GM18498 (cell line): ENCODE measurements at regions not wholly inside any gene's neighbourhood (a gene's known extent, or its start where the extent isn't known, plus 50 kb on each side); places are given as distances from the start of the nearest gene placed in this dataset.
"Not testable (repeated sequence)": the region's sequence is repeated elsewhere in the genome, so short reads cannot be mapped to it uniquely, and the experiment has no call there.

Source experiments
- ATAC-seq: cut with Tn5 transposase; IDR thresholded peaks from one replicate; pipeline ENCODE4 v1.9.1; 2021; ENCODE audit warnings: mild to moderate bottlenecking, moderate library complexity; ENCODE audit not compliant: unreplicated experiment

- ATAC-seq, result no peak
Measured at GRCh38 chr13:101003566-101003965, 329.0 kb upstream of the TMTC4 start.

DNA sequence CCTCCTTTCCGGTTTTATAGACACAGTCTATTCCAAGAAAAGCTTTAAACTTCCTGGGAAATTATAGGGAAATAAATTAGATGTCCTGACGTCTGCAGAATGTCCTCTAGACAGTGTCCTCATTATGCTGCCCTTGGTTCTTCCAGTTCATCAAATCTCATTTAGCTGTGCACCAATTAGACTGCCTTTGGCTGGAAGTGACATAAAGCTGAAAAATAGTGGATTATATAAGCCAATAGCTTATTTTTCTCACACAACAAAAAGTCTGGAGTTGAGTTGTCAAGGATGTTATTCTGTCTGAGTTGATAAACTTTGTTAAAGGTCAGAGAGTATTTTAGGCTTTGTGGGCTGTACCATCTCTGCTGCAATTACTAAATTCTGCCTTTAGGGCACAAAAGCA lies 314.8 kb upstream of the TMTC4 start:
- no peak for ATAC-seq

- ATAC-seq, result no peak
Measured at GRCh38 chr13:100988921-100989320, 314.3 kb upstream of the TMTC4 start.

GRCh38 chr13:100987948-100988347 lies 313.4 kb upstream of the TMTC4 start:
- no peak for ATAC-seq

- no peak for ATAC-seq
Measured at GRCh38 chr13:100986571-100986970, 312.0 kb upstream of the TMTC4 start.

DNA sequence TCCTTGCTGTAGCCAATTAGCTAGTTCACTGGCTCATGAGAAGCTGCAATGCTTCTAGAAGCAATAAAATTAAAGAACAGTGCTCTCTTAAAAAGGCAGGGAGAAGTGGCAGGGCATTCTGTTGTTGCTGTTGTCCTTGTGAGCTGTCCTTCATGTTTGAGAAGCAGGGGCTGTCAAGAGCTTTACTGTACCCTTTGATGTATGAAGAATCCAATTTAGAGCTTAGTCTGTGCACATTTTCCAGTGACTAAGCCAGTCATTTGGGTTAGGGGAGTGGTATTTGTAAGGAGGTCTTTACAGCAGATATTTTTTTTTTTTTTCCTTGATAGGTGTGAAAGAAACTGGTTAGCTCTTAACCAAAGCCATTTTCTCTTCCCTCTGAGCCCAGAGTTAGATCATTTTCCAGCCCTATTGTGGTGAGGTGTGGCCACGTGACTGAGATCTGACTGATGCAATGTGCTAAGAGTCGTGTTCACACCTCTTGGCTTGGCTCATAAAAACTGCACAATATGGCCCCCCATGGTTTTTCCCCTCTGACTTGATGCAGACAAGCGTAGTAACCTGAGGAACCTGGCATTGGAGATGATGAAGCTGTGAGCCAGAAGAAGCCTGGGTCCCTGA lies 309.6 kb upstream of the TMTC4 start:
- ATAC-seq, result no peak

DNA sequence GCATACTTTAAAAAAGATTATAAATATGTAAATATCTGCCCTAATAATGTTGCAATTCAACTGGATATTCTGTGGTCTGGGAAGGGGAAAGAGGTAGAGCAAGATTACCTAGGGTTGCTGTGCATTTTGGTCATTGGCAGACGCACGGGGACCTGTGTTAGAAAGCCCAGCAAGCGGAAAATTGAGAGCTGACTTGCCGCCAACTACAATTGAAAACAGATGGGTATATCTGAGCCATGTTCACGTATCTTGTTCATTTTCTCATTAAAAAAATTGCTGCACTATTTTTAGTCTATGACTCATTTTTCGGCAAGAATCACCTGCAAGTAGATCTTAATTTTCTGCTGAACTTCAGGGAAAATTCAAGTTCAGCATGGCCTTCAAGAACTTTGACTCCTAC lies 308.5 kb upstream of the TMTC4 start:
- ATAC-seq, result no peak

DNA sequence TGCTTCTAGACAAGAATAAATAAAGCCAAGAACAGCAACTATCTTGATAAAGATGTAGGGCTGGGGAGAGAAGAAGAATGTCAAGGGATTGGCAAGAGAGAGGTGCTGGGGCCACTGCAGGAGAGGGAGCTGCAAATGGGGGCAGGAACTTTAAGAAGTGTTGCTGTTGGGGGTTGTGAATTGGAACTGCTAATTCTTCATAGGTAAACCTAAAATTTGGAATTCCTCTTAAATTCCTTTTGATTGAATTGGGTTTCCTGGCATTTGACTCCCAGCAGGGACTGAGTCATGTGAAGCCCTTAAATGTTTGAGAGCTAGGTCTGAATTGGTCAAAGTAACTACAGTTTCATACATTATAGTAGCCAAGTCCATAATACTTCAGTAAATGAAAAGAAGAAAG lies 305.6 kb upstream of the TMTC4 start:
- ATAC-seq, result no peak

DNA sequence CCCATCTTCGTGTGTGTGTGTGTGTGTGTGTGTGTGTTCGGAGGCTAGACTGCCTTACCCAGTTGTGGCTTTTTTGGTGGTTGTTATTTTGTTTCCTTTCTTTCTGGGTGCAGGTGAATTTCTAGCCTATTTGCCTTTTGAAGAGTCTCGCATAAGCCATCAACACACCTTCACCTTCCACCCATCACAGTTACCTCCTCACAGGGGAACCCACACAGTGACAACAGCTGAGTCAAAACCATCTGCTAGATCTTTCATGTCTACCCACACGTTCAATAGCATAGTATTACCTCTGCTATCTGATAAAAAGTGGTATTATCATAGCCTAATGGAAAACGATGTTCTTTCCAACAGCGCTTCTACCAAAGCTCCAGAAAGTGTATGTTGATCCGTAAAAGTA lies 303.2 kb upstream of the TMTC4 start:
- ATAC-seq, result no peak

DNA sequence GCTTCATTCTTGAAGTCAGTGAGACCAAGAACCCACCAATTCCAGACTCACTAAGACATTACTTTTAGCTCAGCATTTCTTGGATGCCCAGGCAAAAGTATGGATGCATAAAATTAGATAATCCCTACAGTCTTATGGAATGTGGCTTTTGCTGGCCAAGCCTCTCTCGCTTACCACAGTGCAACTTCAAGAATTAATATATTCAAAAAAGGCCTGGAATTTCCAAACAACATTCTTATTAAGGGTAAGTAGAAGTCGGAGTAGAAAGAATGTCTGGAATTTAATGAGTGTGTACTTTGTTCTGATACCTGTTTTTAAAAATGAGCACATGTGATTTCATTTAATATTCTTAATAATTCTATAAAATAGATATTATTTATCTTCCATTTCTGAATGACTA lies 302.4 kb upstream of the TMTC4 start:
- no peak for ATAC-seq

GRCh38 chr13:100975666-100976065 lies 301.1 kb upstream of the TMTC4 start:
- not testable (repeated sequence) for ATAC-seq

DNA sequence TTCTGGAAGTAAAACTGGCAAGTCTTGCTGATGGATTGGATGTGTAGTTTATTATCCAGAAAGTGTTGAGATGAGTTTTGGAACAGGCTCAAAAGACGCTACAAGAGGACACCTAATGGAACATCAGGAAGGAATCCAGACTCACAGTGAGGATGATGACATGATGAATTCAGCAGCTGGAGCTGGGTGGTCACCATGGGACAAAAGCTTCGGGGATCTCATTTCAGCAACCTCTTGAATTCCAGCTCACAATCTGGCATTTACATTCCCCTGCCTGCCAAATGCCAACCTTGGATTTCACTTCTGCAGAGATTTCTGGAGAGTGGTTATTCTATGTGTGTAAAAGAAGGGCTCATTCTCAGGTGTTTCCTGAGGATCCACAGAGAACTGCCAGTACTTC lies 288.0 kb upstream of the TMTC4 start:
- ATAC-seq, result no peak

DNA sequence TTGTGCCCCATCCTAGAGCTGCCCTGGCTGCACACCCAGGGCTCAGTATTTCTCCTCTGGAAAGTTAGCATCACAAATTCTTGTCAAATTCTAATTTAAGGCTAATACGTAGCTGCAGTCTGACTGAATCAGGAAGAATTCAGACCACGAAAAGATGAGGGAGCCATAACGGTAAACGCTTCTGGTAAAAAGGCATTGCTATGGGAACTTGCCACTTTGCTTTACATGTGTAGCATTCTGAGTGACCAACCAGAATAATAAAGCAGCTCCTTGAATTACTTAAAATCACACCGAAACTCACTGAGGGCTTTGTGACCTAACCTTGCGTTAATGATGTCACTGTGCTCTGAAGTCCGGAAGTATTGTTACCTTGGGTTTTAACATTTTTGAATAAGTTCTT lies 286.6 kb upstream of the TMTC4 start:
- no peak for ATAC-seq

DNA sequence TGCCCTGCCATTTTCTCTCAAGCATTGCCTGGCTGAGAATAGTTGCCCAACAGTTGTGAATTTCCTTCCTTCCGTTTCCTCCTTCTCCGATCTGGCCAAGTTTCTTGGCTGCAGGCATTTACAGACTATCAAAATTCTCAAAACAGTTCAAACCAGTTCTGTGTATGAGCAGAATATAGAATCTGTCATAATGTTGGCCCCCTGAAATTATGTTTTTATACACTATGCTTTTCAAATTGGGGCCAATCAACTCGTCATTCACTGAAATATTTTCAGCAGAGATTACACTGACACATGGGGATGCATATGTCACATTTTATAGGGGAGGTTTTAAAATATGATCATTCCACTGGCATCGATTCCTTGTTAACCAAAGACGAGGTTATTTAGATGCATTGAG lies 284.2 kb upstream of the TMTC4 start:
- ATAC-seq, result no peak

DNA sequence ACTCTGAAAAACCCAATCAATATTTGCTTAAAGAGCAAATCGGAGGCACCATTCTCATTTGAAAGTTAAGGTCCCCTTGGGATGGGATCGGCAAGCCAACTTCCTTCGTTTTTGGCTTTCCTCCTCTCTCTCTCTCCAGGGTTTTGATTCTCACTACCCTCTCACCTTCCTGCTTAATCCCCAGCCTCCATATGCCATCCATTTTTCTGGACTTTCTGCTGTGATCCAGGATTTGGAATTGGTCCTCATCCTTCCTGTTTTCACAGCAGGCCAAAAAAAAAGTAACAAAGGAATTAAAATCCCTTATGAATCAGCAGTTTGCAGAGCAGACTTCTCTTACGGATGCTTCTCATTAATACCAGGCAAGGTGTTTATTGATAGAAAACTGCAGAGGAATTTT lies 283.1 kb upstream of the TMTC4 start:
- no peak for ATAC-seq

DNA sequence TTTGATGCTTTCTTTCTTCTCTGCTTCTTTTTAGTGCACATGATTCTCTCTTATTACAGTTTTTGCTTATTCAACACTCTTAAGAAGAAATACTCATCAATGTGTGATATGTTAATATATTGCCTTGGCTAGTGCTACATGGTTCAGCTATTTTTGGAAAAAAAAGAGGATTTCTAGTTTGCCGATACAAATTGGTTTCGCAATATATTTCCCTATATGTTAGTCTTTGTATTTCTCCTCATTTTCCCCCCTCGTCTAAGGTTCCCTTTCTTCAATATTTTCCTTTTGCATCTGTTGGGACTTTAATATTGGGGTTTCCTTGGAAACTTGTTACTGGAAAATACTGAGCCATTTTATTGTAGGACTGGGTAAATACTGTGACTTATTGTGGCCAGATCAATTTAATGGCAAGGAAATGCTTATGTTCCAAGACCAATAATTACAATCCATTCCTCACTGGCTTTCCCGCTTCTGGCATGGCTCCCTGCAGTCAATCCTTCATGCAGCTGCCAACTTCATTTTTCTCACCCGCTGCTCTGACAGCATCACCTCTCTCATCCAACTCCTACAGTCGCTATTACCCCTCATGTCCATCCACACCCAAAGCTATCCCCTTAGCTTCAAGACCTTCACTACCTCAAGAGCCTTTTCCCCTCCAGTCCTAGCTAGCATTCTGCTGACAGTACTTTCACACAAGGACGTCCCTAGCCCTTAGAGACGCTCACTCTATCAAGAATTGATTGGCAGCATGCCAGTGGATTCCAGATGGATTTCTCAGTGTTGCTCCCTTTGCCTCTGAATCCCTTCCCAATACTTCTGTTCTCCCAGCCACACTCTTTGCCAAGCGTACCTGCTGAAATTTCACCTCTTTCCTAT lies 280.1 kb upstream of the TMTC4 start:
- ATAC-seq, result no peak

GRCh38 chr13:100951016-100951415 lies 276.4 kb upstream of the TMTC4 start:
- no peak for ATAC-seq

- not testable (repeated sequence) for ATAC-seq
Measured at GRCh38 chr13:100948937-100949336, 274.3 kb upstream of the TMTC4 start.

DNA sequence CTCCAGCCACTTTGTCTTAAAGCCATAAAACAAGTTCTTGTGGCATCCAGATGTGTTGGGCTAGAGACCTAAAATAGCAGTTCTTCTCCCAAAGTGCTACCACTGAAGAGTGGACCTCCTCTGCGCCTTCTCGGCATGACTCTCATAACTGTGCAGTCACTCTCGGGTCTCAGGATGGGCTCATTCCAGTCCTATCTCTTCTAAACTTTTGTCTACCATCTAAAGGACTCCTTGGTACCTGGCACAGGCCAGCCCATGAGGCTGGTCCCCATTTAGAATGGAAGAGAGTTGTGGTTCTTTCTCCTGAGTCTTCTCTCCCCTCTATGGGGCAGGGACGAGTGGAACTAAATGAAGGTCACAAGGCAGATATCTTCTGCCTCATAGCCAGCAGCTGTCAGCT lies 272.0 kb upstream of the TMTC4 start:
- ATAC-seq, result no peak

DNA sequence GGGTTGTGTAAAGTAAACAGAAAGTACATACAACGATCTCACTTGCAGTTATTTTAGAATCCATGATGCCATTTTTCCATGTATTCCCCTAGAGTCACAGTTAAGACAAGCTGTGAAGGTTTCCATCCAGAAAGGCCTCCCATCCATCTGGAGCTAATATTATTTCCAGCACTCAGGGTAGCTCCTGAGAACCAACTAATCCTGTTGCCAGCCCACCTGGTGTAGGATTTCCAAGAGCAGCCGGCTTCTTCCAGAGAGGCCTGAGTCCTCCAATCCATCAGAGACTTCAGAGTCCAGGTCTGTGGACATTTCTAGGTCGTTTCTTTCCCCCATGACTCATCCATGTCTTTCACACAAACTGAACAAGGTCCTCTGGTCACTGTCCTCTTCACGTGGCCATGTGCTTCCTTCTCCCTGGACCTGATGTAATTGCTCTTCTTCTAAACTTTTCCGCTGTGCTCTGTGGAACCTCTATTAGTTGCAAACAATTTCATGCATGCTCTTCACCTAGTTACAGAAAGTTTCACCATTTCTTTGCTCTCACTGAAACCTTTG lies 270.3 kb upstream of the TMTC4 start:
- no peak for ATAC-seq

DNA sequence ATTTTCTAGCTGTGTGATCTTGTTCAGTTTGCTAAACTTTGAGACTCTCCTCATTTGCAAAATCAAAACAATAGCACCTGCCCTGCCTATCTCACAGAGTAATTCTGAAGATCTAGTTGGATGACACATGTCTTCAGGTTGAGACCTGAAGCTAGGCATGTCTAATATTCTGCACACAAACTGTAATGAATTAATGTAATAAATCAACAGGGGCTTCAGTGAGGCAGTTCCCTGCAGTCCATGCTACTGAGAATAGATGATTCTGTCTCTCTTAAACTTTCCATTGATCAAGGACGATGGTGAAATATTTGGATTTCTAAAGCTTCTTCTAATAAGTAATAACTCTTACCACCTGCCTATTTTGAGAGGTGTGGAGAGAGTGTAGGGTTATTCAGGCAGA lies 268.1 kb upstream of the TMTC4 start:
- ATAC-seq, result no peak
